Mucosa of rectum (tissue), 2 donors: ENCODE measurements at regions not wholly inside any gene's neighbourhood (a gene's known extent, or its start where the extent isn't known, plus 50 kb on each side); places are given as distances from the start of the nearest gene placed in this dataset.

ENCODE experiments used
- H3K27ac ChIP-seq, 2 donors: one replicate each; pipeline ENCODE4 v1.7.0; 2013; ENCODE audit warnings: inconsistent platforms in 2 of 2, low read depth in 2 of 2, low read length in 2 of 2
- H3K27me3 ChIP-seq, 2 donors: one replicate each; pipeline ENCODE4 v1.7.0; 2013; ENCODE audit warnings: low read length in 2 of 2; ENCODE audit not compliant: control insufficient read depth in 2 of 2, insufficient read depth in 2 of 2
- H3K36me3 ChIP-seq, 2 donors: one replicate each; pipeline ENCODE4 v1.7.0; 2013; ENCODE audit warnings: low read length in 2 of 2; ENCODE audit not compliant: control insufficient read depth in 2 of 2, insufficient read depth in 2 of 2
- H3K4me1 ChIP-seq, 2 donors: one replicate each; pipeline ENCODE4 v1.7.0; 2013; ENCODE audit warnings: low read length in 2 of 2, mild to moderate bottlenecking in 1 of 2; ENCODE audit not compliant: control insufficient read depth in 2 of 2, insufficient read depth in 2 of 2
- H3K4me3 ChIP-seq, 2 donors: one replicate each; pipeline ENCODE4 v1.7.0; 2013; ENCODE audit warnings: low read length in 2 of 2
- H3K9ac ChIP-seq, 2 donors: one replicate each; pipeline ENCODE4 v1.7.0; 2013; ENCODE audit warnings: low read length in 2 of 2, low read depth in 1 of 2, mild to moderate bottlenecking in 1 of 2
- H3K9me3 ChIP-seq, 2 donors: one replicate each; pipeline ENCODE4 v1.7.0; 2013; ENCODE audit warnings: low read length in 2 of 2; ENCODE audit not compliant: control insufficient read depth in 2 of 2
- donor health status: healthy.
- donor health status: Normal muscosa, but diverticular disease.

DNA sequence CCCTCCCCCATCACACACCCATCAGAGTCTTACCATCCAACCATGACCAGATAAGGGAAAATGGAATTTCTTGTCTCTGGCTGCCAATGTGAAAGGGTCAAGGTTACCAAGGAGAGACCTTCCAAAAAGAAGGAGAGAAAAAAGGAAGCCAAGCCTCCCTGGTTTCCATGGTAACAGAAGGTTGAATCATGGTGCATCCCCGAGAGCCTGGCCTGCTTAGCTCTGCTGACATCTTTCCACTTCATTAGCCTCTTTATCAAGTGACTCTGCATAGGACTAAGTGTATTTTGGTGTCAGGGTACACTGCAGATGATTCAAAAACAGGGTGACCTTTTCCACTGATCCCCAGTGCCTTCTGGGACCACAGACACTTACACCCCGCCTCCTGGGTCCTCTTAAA is 225.7 kb upstream of the PPP2R3A start:
- H3K4me1 ChIP-seq: no peaks in the 10 kb centered on the region
- H3K9me3 ChIP-seq: peaks cover 2 to 3% of the 10 kb centered on the region in 2 donors

DNA sequence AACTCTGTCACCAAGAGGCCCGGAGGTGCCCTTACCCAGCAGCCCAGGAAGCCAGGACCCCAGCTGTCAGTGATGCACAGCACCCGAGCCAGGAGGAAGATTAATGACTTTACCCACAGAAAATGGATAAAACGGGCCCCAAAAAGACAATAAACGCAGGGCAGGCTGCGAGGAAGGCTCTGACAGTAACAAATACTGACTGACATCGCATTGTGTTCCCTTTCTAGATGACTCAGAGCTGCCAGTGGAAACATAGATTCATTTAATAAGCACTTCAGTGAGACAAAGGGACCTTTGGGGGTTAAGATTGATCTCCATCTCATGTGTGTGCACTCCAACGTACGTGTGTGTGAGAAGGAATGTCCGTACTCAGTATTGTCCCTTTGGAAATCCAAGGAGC is 225.3 kb upstream of the PPP2R3A start:
- Histone ChIP-seq H3K27me3 (no peaks in the 10 kb centered on the region), H3K36me3 (no peaks in the 10 kb centered on the region), H3K9ac (no peak overlapping the region), H3K4me3 (no peak overlapping the region), H3K4me1 (no peaks in the 10 kb centered on the region), H3K27ac (no peak overlapping the region), H3K9me3 (peaks cover 2 to 3% of the 10 kb centered on the region in 2 donors)

More for the DNA sequence above, 225.7 kb upstream of the PPP2R3A start:
- no peak overlapping the region for H3K27ac ChIP-seq
- no peak overlapping the region for H3K4me3 ChIP-seq
- H3K27me3 ChIP-seq: no peaks in the 10 kb centered on the region
- no peaks in the 10 kb centered on the region for H3K36me3 ChIP-seq
- H3K9ac ChIP-seq: no peak overlapping the region

DNA sequence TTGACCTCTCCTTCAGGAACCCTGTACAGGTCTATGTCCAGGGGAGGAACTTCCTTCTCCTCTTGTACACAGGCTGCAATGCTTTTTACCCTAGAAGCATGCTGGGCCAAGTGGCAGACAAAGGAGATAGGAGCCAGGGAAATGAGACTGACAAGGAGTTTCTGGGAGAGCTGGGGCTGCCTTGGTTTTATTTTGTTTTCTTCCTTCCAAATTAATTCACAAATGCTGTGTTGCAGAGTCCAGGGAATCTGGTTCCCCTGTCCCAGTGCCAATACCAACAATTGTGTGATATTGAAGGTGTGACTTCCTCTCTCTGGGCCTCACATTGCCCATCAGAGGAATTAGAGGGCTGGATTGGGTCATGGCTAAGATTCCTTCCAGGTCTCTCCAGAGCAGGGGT is 224.8 kb upstream of the PPP2R3A start:
- no peak overlapping the region for H3K9ac ChIP-seq
- no peaks in the 10 kb centered on the region for H3K36me3 ChIP-seq
- no peaks in the 10 kb centered on the region for H3K27me3 ChIP-seq
- no peaks in the 10 kb centered on the region for H3K4me1 ChIP-seq
- H3K9me3 ChIP-seq: peaks cover 2 to 3% of the 10 kb centered on the region in 2 donors
- H3K27ac ChIP-seq: no peak overlapping the region
- H3K4me3 ChIP-seq: no peak overlapping the region

DNA sequence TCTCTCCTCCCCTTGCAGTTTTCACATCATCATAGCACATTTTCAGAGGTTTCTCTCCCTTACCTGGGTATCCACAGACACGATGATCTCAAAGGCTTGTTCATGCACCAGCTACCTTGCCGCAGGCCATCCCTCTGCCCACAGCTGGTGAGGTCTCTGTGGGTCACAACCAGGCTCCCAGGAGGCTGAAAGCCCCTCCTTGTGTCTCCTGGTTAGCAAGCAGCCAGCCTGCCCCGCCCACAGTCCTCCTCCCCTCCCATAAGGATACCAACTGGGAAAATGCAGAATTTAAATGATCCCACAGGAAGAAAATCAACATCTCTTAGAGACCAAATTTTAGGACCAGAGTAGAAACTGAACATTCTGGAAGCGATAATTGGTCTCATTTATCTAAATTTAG is 213.5 kb upstream of the PPP2R3A start:
- H3K36me3 ChIP-seq: no peaks in the 10 kb centered on the region
- H3K27me3 ChIP-seq: no peaks in the 10 kb centered on the region
- H3K9me3 ChIP-seq: no peaks in the 10 kb centered on the region
- H3K4me1 ChIP-seq: no peaks in the 10 kb centered on the region
- H3K27ac ChIP-seq: no peak overlapping the region
- H3K4me3 ChIP-seq: no peak overlapping the region
- H3K9ac ChIP-seq: no peak overlapping the region

DNA sequence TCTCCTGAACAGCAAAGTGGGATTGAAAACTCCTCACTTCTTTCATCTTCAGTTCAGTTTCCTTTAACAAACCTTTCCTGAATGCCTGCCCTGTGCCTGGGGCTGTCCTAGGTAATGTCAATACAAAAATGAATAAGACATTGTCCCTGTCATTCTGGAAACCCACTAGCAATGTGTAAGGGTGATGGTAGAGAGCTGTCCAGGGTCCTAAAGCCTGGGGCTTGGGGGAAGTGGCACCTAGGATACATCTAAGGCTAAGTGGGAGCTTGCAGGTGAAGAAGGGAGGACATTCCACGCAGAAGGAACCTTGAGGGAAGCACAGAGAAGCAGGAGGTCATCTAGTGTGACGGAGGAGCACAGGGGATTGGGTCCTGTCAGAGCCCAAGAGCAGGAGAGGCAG is 212.7 kb upstream of the PPP2R3A start:
- Histone ChIP-seq H3K27ac (no peak overlapping the region), H3K9me3 (no peaks in the 10 kb centered on the region), H3K36me3 (no peaks in the 10 kb centered on the region), H3K27me3 (no peaks in the 10 kb centered on the region), H3K4me3 (no peak overlapping the region), H3K9ac (no peak overlapping the region), H3K4me1 (no peaks in the 10 kb centered on the region)

DNA sequence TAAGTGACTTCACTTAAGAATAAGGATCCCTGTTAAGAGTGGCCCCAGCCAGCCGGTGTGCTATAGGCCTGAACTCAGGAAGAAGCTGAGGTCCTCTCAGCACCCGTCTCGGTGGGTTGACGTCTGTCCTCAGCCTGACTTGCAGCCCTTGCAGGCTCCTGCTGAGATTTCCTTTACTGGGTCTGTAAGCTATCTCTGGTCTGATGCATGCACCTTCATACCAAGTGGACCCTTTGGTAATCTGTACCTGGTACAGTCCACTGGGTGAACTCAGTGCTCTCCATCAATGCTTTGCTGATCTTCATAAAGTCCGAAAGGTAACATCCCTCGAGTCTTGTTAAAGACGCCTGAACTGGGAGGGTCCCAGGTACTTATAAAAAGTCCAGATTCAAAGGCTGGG is 212.0 kb upstream of the PPP2R3A start:
- no peaks in the 10 kb centered on the region for H3K4me1 ChIP-seq
- no peaks in the 10 kb centered on the region for H3K9me3 ChIP-seq
- H3K4me3 ChIP-seq: no peak overlapping the region
- H3K27ac ChIP-seq: no peak overlapping the region
- H3K27me3 ChIP-seq: no peaks in the 10 kb centered on the region
- no peak overlapping the region for H3K9ac ChIP-seq
- H3K36me3 ChIP-seq: no peaks in the 10 kb centered on the region

DNA sequence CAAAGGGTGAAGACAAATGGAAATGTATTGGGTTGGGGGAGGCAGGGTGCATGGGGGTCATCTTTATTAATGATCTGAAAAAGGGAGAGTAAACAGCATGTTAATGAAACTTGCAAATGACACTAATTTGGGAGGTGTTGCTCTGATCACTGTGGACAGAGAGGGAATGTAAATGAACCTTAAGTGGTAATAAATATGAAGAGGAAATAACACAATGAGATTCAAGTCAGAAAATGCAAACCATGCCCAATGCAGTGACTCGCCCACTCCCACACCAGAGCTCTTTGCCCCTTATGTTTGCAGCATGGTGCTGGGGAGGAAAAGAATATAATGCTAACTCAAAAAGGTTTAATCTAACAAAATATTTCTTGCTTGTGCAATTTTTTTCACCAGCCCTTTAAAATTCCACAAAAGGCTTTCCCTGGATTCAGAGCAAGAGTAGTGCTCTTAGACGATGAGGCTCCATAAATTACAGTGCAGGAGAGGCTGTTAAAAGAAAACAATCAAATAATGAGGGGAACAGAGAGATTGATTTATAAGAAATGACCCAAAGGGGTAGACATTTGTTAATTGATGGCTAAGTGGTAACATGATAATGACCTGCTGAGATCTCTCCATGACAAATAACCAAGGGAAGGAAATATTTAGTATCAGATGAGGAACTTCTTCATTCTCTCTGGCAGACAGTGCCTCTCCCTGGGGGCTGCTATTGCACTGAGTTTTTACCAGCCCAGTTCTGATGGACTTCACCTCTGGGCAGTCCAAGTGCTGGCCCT is 210.0 kb upstream of the PPP2R3A start:
- Histone ChIP-seq H3K36me3 (no peaks in the 10 kb centered on the region), H3K9ac (no peak overlapping the region), H3K27ac (no peak overlapping the region), H3K9me3 (no peaks in the 10 kb centered on the region), H3K27me3 (no peaks in the 10 kb centered on the region), H3K4me1 (no peaks in the 10 kb centered on the region), H3K4me3 (no peak overlapping the region)

DNA sequence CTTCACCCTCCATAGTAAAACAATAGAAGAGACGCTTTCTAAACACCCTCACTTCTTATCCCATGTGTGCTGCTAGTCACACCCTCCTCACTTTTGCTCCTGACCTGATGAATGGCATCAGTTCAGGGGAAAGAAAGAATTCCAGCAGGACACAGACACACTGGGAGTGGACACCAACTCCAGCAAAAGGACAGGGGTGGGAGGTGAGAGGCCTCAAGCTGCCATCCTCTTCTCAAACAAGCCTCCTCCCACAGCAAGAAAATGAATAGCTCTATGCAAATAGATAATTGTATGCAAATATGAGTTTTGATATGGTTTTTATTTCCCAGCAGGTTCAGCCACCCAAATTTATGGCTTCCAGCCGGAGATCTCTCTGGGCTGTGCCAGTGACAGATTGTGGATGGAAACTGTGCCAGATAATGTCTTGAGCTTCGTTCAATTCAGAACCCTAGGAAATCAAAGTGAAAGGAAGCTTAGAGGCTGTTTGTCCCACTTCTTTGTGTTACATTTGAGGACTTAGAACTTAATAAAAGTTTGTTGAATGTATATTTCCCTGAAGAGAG is 209.3 kb upstream of the PPP2R3A start:
- H3K27me3 ChIP-seq: no peaks in the 10 kb centered on the region
- H3K4me3 ChIP-seq: no peak overlapping the region
- H3K4me1 ChIP-seq: no peaks in the 10 kb centered on the region
- H3K9ac ChIP-seq: no peak overlapping the region
- H3K27ac ChIP-seq: no peak overlapping the region
- no peaks in the 10 kb centered on the region for H3K36me3 ChIP-seq
- no peaks in the 10 kb centered on the region for H3K9me3 ChIP-seq

DNA sequence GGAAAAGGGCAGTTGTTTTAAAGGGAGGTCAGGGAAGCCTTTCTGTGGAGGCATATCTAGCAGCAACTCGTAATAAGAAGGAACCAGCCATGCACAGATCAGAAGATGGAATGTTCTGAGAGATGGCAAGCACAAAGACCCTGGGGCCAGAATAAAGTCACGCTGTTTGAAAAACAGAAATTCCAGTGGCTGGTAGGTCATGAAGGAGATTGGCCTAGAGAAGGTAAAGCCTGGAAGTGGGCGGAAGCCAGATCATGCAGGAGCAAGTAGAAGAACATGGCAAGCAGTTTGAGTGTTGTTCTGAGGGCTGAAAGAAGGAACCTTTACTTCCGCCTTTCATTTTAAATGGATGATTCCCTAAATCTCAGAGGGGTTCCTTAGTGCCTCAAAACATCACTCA is 208.1 kb upstream of the PPP2R3A start:
- H3K36me3 ChIP-seq: no peaks in the 10 kb centered on the region
- H3K9me3 ChIP-seq: no peaks in the 10 kb centered on the region
- H3K4me3 ChIP-seq: no peak overlapping the region
- H3K27me3 ChIP-seq: no peaks in the 10 kb centered on the region
- H3K4me1 ChIP-seq: no peaks in the 10 kb centered on the region
- no peak overlapping the region for H3K27ac ChIP-seq
- H3K9ac ChIP-seq: no peak overlapping the region

DNA sequence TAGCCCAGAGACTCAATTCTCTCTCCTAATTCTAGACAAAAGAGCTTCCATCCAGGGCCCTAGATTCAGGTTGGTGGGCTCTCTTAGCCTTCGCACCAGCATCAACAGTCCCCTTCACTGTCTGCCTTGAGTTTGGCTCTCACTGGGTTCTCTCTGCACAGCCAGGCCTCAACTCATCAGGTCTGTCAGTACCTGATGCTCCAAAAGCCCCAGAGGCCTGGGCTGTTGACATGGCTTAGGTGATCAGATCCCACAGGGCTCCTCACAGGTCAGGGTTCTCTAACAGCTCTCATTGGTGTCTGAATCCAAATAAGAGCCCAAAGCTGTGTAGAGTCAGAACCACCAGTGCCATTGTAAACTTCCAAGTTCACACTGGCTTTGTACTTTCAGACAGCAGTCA is 206.6 kb upstream of the PPP2R3A start:
- H3K9me3 ChIP-seq: no peaks in the 10 kb centered on the region
- H3K9ac ChIP-seq: no peak overlapping the region
- no peak overlapping the region for H3K4me3 ChIP-seq
- H3K36me3 ChIP-seq: no peaks in the 10 kb centered on the region
- H3K27ac ChIP-seq: no peak overlapping the region
- H3K4me1 ChIP-seq: no peaks in the 10 kb centered on the region
- H3K27me3 ChIP-seq: no peaks in the 10 kb centered on the region
